ENCODE measurements at regions not wholly inside any gene's neighbourhood (a gene's known extent, or its start where the extent isn't known, plus 50 kb on each side); places are given as distances from the start of the nearest gene placed in this dataset.

- TF ChIP-seq CTCF (IDR thresholded peaks at IDR 0.05; ENCODE audit: poor library complexity) (no peak), EZH2phosphoT487 (IDR thresholded peaks at IDR 0.05; ENCODE audit: low read depth, severe bottlenecking, unreplicated experiment) (no peak)
These were observed 124.3 kb upstream of the RAB12 start for GRCh38 chr18:8484951-8485350.
